GM19467 (cell line): ENCODE measurements at regions not wholly inside any gene's neighbourhood (a gene's known extent, or its start where the extent isn't known, plus 50 kb on each side); places are given as distances from the start of the nearest gene placed in this dataset.

Source experiments
- ATAC-seq: cut with Tn5 transposase; IDR thresholded peaks from one replicate; pipeline ENCODE4 v1.9.1; 2021; ENCODE audit warnings: mild to moderate bottlenecking, moderate library complexity; ENCODE audit not compliant: unreplicated experiment

- ATAC-seq: no peak
Measured at GRCh38 chr5:3734632-3735031, 139.0 kb downstream of the IRX1 start.

- no peak for ATAC-seq
Measured at GRCh38 chr5:3736466-3736865, 140.8 kb downstream of the IRX1 start.

GRCh38 chr5:3736926-3737325, 141.3 kb downstream of the IRX1 start:
- ATAC-seq: no peak

GRCh38 chr5:3738919-3739318, 143.3 kb downstream of the IRX1 start:
- no peak for ATAC-seq

GRCh38 chr5:3740546-3741373, 145.1 kb downstream of the IRX1 start:
- ATAC-seq: no peak

- ATAC-seq: no peak
Measured at GRCh38 chr5:3741374-3741770, 145.7 kb downstream of the IRX1 start.

GRCh38 chr5:3742750-3743149, 147.1 kb downstream of the IRX1 start:
- ATAC-seq: no peak

GRCh38 chr5:3751846-3752245, 156.2 kb downstream of the IRX1 start:
- ATAC-seq: no peak

- no peak for ATAC-seq
Measured at GRCh38 chr5:3778000-3778550, 182.4 kb downstream of the IRX1 start.

- ATAC-seq: no peak
Measured at GRCh38 chr5:3778945-3779344, 183.3 kb downstream of the IRX1 start.

- no peak for ATAC-seq
Measured at GRCh38 chr5:3780278-3780677, 184.6 kb downstream of the IRX1 start.

- ATAC-seq: no peak
Measured at GRCh38 chr5:3780907-3781306, 185.3 kb downstream of the IRX1 start.

- no peak for ATAC-seq
Measured at GRCh38 chr5:3784854-3785253, 189.2 kb downstream of the IRX1 start.

- no peak for ATAC-seq
Measured at GRCh38 chr5:3786165-3786564, 190.5 kb downstream of the IRX1 start.

- ATAC-seq: no peak
Measured at GRCh38 chr5:3786891-3787430, 191.3 kb downstream of the IRX1 start.

- ATAC-seq: no peak
Measured at GRCh38 chr5:3787604-3788003, 192.0 kb downstream of the IRX1 start.

GRCh38 chr5:3789519-3790193, 194.0 kb downstream of the IRX1 start:
- no peak for ATAC-seq

- no peak for ATAC-seq
Measured at GRCh38 chr5:3793162-3793561, 197.5 kb downstream of the IRX1 start.

GRCh38 chr5:3794611-3795010, 199.0 kb downstream of the IRX1 start:
- ATAC-seq: no peak

GRCh38 chr5:3796736-3797135, 201.1 kb downstream of the IRX1 start:
- no peak for ATAC-seq

- no peak for ATAC-seq
Measured at GRCh38 chr5:3801967-3802366, 206.3 kb downstream of the IRX1 start.

- ATAC-seq: no peak
Measured at GRCh38 chr5:3809455-3809854, 213.8 kb downstream of the IRX1 start.
